ENCODE measurements at regions not wholly inside any gene's neighbourhood (a gene's known extent, or its start where the extent isn't known, plus 50 kb on each side); places are given as distances from the start of the nearest gene placed in this dataset.
"Not testable (repeated sequence)": the region's sequence is repeated elsewhere in the genome, so short reads cannot be mapped to it uniquely, and the experiment has no call there.

- Mint-ChIP-seq H3K27ac (no peak overlapping the region), H3K9me3 (peaks cover 8 to 19% of the 10 kb centered on the region in 2 donors), H3K27me3 (no peaks in the 10 kb centered on the region), H3K4me1 (no peaks in the 10 kb centered on the region), H3K4me3 (no peak overlapping the region)
- no peak for DNase-seq
- no peak for ATAC-seq
Measured at GRCh38 chr11:97902828-97903227, 1117.9 kb upstream of the CNTN5 start.

GRCh38 chr11:97905101-97905500, 1115.6 kb upstream of the CNTN5 start:
- no peak overlapping the region for H3K4me3 Mint-ChIP-seq
- no peak for ATAC-seq
- H3K27ac Mint-ChIP-seq, result no peak overlapping the region
- no peaks in the 10 kb centered on the region for H3K27me3 Mint-ChIP-seq
- DNase-seq, result no peak
- H3K4me1 Mint-ChIP-seq, result no peaks in the 10 kb centered on the region
- peaks cover 16 to 21% of the 10 kb centered on the region in 2 donors for H3K9me3 Mint-ChIP-seq

- H3K4me1 Mint-ChIP-seq, result no peaks in the 10 kb centered on the region
- peaks cover 16 to 21% of the 10 kb centered on the region in 2 donors for H3K9me3 Mint-ChIP-seq
- no peak for DNase-seq
- H3K27ac Mint-ChIP-seq, result no peak overlapping the region
- no peaks in the 10 kb centered on the region for H3K27me3 Mint-ChIP-seq
- no peak overlapping the region for H3K4me3 Mint-ChIP-seq
- no peak for ATAC-seq
Measured at GRCh38 chr11:97905671-97906070, 1115.1 kb upstream of the CNTN5 start.

- no peaks in the 10 kb centered on the region for H3K4me1 Mint-ChIP-seq
- DNase-seq, result no peak
- ATAC-seq, result no peak
- H3K27me3 Mint-ChIP-seq, result no peaks in the 10 kb centered on the region
- peaks cover 13 to 16% of the 10 kb centered on the region in 2 donors for H3K9me3 Mint-ChIP-seq
- no peak overlapping the region for H3K4me3 Mint-ChIP-seq
- H3K27ac Mint-ChIP-seq, result no peak overlapping the region
Measured at GRCh38 chr11:97908354-97908753, 1112.4 kb upstream of the CNTN5 start.

GRCh38 chr11:97909614-97910399, 1110.9 kb upstream of the CNTN5 start:
- Mint-ChIP-seq H3K4me1 (no peaks in the 10 kb centered on the region), H3K9me3 (peaks cover 13 to 16% of the 10 kb centered on the region in 2 donors), H3K27ac (no peak overlapping the region), H3K4me3 (no peak overlapping the region), H3K27me3 (no peaks in the 10 kb centered on the region)
- ATAC-seq (no peak), DNase-seq (no peak)

GRCh38 chr11:97912629-97913028, 1108.1 kb upstream of the CNTN5 start:
- Mint-ChIP-seq H3K27me3 (no peaks in the 10 kb centered on the region), H3K4me3 (no peak overlapping the region), H3K27ac (no peak overlapping the region), H3K9me3 (peaks cover 7 to 8% of the 10 kb centered on the region in 2 donors), H3K4me1 (no peaks in the 10 kb centered on the region)
- no peak for ATAC-seq
- DNase-seq, result no peak

- not testable (repeated sequence) for H3K27ac Mint-ChIP-seq, H3K4me1 Mint-ChIP-seq, DNase-seq, H3K27me3 Mint-ChIP-seq, H3K4me3 Mint-ChIP-seq, ATAC-seq
- peaks cover 0 to 11% of the 10 kb centered on the region in 2 donors for H3K9me3 Mint-ChIP-seq
Measured at GRCh38 chr11:97922933-97923332, 1097.8 kb upstream of the CNTN5 start.

- Mint-ChIP-seq H3K9me3 (no peaks in the 10 kb centered on the region), H3K4me1 (no peaks in the 10 kb centered on the region), H3K4me3 (no peak overlapping the region), H3K27me3 (no peaks in the 10 kb centered on the region), H3K27ac (no peak overlapping the region)
- no peak for ATAC-seq
- no peak for DNase-seq
Measured at GRCh38 chr11:97934572-97935208, 1086.1 kb upstream of the CNTN5 start.

- ATAC-seq, result no peak
- no peaks in the 10 kb centered on the region for H3K27me3 Mint-ChIP-seq
- no peak overlapping the region for H3K27ac Mint-ChIP-seq
Measured at GRCh38 chr11:97937501-97937900, 1083.2 kb upstream of the CNTN5 start.

GRCh38 chr11:97938789-97939188, 1082.0 kb upstream of the CNTN5 start:
- Mint-ChIP-seq H3K27me3 (no peaks in the 10 kb centered on the region), H3K4me1 (no peaks in the 10 kb centered on the region), H3K27ac (no peak overlapping the region), H3K4me3 (no peak overlapping the region), H3K9me3 (peaks cover 11% of the 10 kb centered on the region in 2 donors)
- ATAC-seq (no peak), DNase-seq (no peak)

More at GRCh38 chr11:97937501-97937900, 1083.2 kb upstream of the CNTN5 start:
- no peaks in the 10 kb centered on the region for H3K4me1 Mint-ChIP-seq
- no peak overlapping the region for H3K4me3 Mint-ChIP-seq
- H3K9me3 Mint-ChIP-seq, result peaks cover 4 to 6% of the 10 kb centered on the region in 2 donors
- DNase-seq, result no peak

GRCh38 chr11:97943493-97943892, 1077.3 kb upstream of the CNTN5 start:
- Mint-ChIP-seq H3K4me3 (no peak overlapping the region), H3K27ac (no peak overlapping the region), H3K9me3 (peaks cover 11 to 12% of the 10 kb centered on the region in 2 donors), H3K27me3 (no peaks in the 10 kb centered on the region), H3K4me1 (no peaks in the 10 kb centered on the region)
- ATAC-seq (no peak), DNase-seq (no peak)

- Mint-ChIP-seq H3K27me3 (no peaks in the 10 kb centered on the region), H3K4me3 (no peak overlapping the region), H3K9me3 (peaks cover 11 to 18% of the 10 kb centered on the region in 2 donors), H3K4me1 (no peaks in the 10 kb centered on the region), H3K27ac (no peak overlapping the region)
- ATAC-seq (no peak), DNase-seq (no peak)
Measured at GRCh38 chr11:97948793-97949192, 1072.0 kb upstream of the CNTN5 start.

- ATAC-seq, result no peak
Measured at GRCh38 chr11:97955595-97955994, 1065.2 kb upstream of the CNTN5 start.

GRCh38 chr11:97956904-97957303, 1063.8 kb upstream of the CNTN5 start:
- Mint-ChIP-seq H3K27me3 (no peaks in the 10 kb centered on the region), H3K4me3 (no peak overlapping the region), H3K4me1 (no peaks in the 10 kb centered on the region), H3K27ac (no peak overlapping the region), H3K9me3 (peaks cover 0 to 5% of the 10 kb centered on the region in 2 donors)
- DNase-seq (no peak), ATAC-seq (no peak)

More at GRCh38 chr11:97955595-97955994, 1065.2 kb upstream of the CNTN5 start:
- Mint-ChIP-seq H3K27me3 (no peaks in the 10 kb centered on the region), H3K4me1 (no peaks in the 10 kb centered on the region), H3K9me3 (peaks cover 5 to 7% of the 10 kb centered on the region in 2 donors), H3K27ac (no peak overlapping the region), H3K4me3 (no peak overlapping the region)
- no peak for DNase-seq

GRCh38 chr11:97961431-97961830, 1059.3 kb upstream of the CNTN5 start:
- Mint-ChIP-seq H3K4me1 (no peaks in the 10 kb centered on the region), H3K4me3 (no peak overlapping the region), H3K27ac (no peak overlapping the region), H3K9me3 (peaks cover 12 to 14% of the 10 kb centered on the region in 2 donors), H3K27me3 (no peaks in the 10 kb centered on the region)
- ATAC-seq (no peak), DNase-seq (no peak)

- peaks cover 12 to 14% of the 10 kb centered on the region in 2 donors for H3K9me3 Mint-ChIP-seq
- no peaks in the 10 kb centered on the region for H3K27me3 Mint-ChIP-seq
- ATAC-seq (no peak), DNase-seq (no peak)
- no peak overlapping the region for H3K27ac Mint-ChIP-seq
- H3K4me3 Mint-ChIP-seq, result no peak overlapping the region
- H3K4me1 Mint-ChIP-seq, result no peaks in the 10 kb centered on the region
Measured at GRCh38 chr11:97962758-97963157, 1058.0 kb upstream of the CNTN5 start.

All from stimulated activated naive CD8-positive, alpha-beta T cell treated with anti-CD3 and anti-CD28 coated beads, Interleukin-15, amount 100 ng/mL, for 72 hours (primary cell).